Smooth muscle cell (in vitro differentiated cells): ENCODE measurements at regions not wholly inside any gene's neighbourhood (a gene's known extent, or its start where the extent isn't known, plus 50 kb on each side); places are given as distances from the start of the nearest gene placed in this dataset.

Experiments
- DNase-seq: peaks from one replicate; lab custom pipeline; 2025; ENCODE audit not compliant: unreplicated experiment; lab: John Stamatoyannopoulos, UW
- H2AFZ ChIP-seq: fragments of 200-600 bp; sonication (generic); 2 replicates; pipeline ENCODE4 v1.6.0; 2016; ENCODE audit warnings: antibody characterized with exemption, low read depth, mild to moderate bottlenecking
- H3F3A ChIP-seq: fragments of 200-600 bp; sonication (generic); 2 replicates; pipeline ENCODE4 v1.6.0; 2017; ENCODE audit warnings: antibody characterized with exemption, low read depth
- H3K27ac ChIP-seq: fragments of 200-600 bp; sonication (generic); 2 replicates; pipeline ENCODE4 v1.5.1; 2016; ENCODE audit warnings: low read depth, mild to moderate bottlenecking
- H3K27me3 ChIP-seq: fragments of 200-600 bp; sonication (generic); 2 replicates; pipeline ENCODE4 v1.6.1; 2016; ENCODE audit warnings: low read depth, mild to moderate bottlenecking
- H3K36me3 ChIP-seq: fragments of 200-600 bp; sonication (generic); 2 replicates; pipeline ENCODE4 v1.5.1; 2016; ENCODE audit warnings: low read depth
- H3K4me1 ChIP-seq: fragments of 200-600 bp; sonication (generic); 2 replicates; pipeline ENCODE4 v1.5.1; 2016; ENCODE audit warnings: low read depth
- H3K4me2 ChIP-seq: fragments of 200-600 bp; sonication (generic); 2 replicates; pipeline ENCODE4 v1.6.0; 2016; ENCODE audit warnings: mild to moderate bottlenecking
- H3K4me3 ChIP-seq: fragments of 200-600 bp; sonication (generic); 2 replicates; pipeline ENCODE4 v1.5.1; 2016; ENCODE audit warnings: mild to moderate bottlenecking
- H3K79me2 ChIP-seq: fragments of 200-600 bp; sonication (generic); 2 replicates; pipeline ENCODE4 v1.6.0; 2016; ENCODE audit warnings: low read depth, mild to moderate bottlenecking
- H3K9ac ChIP-seq: fragments of 200-600 bp; sonication (generic); 2 replicates; pipeline ENCODE4 v1.6.0; 2016; ENCODE audit warnings: low read depth
- H3K9me3 ChIP-seq: fragments of 200-600 bp; sonication (generic); replicated peaks from 2 replicates; pipeline ENCODE4 v1.5.1; 2016; ENCODE audit warnings: low read depth
- H4K20me1 ChIP-seq: fragments of 200-600 bp; sonication (generic); 2 replicates; pipeline ENCODE4 v1.6.0; 2016; ENCODE audit warnings: low read depth
- CTCF ChIP-seq: fragments of 200-600 bp; sonication (generic); IDR thresholded peaks from 2 replicates; pipeline ENCODE4 v1.5.1; 2017; ENCODE audit warnings: borderline replicate concordance, mild to moderate bottlenecking, antibody characterized with exemption; ENCODE audit not compliant: insufficient read depth, poor library complexity, severe bottlenecking
- WGBS: methylation state at CpG from one replicate; pipeline ENCODE4 v1.1.7; 2016; ENCODE audit warnings: low lambda C conversion rate; 5-methylcytosine and 5-hydroxymethylcytosine counted together

- H3K9ac ChIP-seq, result no peak overlapping the region
- no peak for TF ChIP-seq CTCF
- no peaks in the 10 kb centered on the region for H3K9me3 ChIP-seq
- H3K4me3 ChIP-seq, result no peak overlapping the region
- no peaks in the 10 kb centered on the region for H3K79me2 ChIP-seq
- H4K20me1 ChIP-seq, result no peaks in the 10 kb centered on the region
- no peak for DNase-seq
- no peak overlapping the region for H2AFZ ChIP-seq
- WGBS, result 82% methylated on average over 1 of the region's 1 CpG
- no peaks in the 10 kb centered on the region for H3K36me3 ChIP-seq
- H3F3A ChIP-seq, result no peaks in the 10 kb centered on the region
- no peak overlapping the region for H3K27ac ChIP-seq
- no peaks in the 10 kb centered on the region for H3K27me3 ChIP-seq
- H3K4me1 ChIP-seq, result no peaks in the 10 kb centered on the region
- no peak overlapping the region for H3K4me2 ChIP-seq
Observed at GRCh38 chr1:82634266-82634665, 833.5 kb downstream of the ADGRL2 start.

- no peak overlapping the region for H2AFZ ChIP-seq
- peak overlapping the region; percentile 2 for H3K4me2 ChIP-seq
- H3K4me1 ChIP-seq, result no peaks in the 10 kb centered on the region
- H3K36me3 ChIP-seq, result no peaks in the 10 kb centered on the region
- no peak overlapping the region for H3K4me3 ChIP-seq
- peak overlapping the region; percentile 51 for H3K27ac ChIP-seq
- no peaks in the 10 kb centered on the region for H3K79me2 ChIP-seq
- H4K20me1 ChIP-seq, result no peaks in the 10 kb centered on the region
- H3F3A ChIP-seq, result no peaks in the 10 kb centered on the region
- no peak overlapping the region for H3K9ac ChIP-seq
- WGBS, result 87% methylated on average over 1 of the region's 1 CpG
- no peak for TF ChIP-seq CTCF
- H3K27me3 ChIP-seq, result no peaks in the 10 kb centered on the region
- no peak for DNase-seq
- H3K9me3 ChIP-seq, result no peaks in the 10 kb centered on the region
Observed at GRCh38 chr1:82632155-82632554, 831.4 kb downstream of the ADGRL2 start.

- DNase-seq, result no peak
- H3K9ac ChIP-seq, result no peak overlapping the region
- H3K27me3 ChIP-seq, result no peaks in the 10 kb centered on the region
- no peak overlapping the region for H3K4me3 ChIP-seq
- WGBS, result 86% methylated on average over 2 of the region's 2 CpGs
- no peaks in the 10 kb centered on the region for H3K79me2 ChIP-seq
- no peaks in the 10 kb centered on the region for H3K9me3 ChIP-seq
- no peaks in the 10 kb centered on the region for H4K20me1 ChIP-seq
- no peaks in the 10 kb centered on the region for H3K36me3 ChIP-seq
- no peaks in the 10 kb centered on the region for H3F3A ChIP-seq
- no peaks in the 10 kb centered on the region for H3K4me1 ChIP-seq
- H2AFZ ChIP-seq, result no peak overlapping the region
- no peak overlapping the region for H3K4me2 ChIP-seq
- no peak overlapping the region for H3K27ac ChIP-seq
- TF ChIP-seq CTCF, result no peak
Observed at GRCh38 chr1:82628887-82629286, 828.2 kb downstream of the ADGRL2 start.

GRCh38 chr1:82625537-82625936, 824.8 kb downstream of the ADGRL2 start:
- Histone ChIP-seq H4K20me1 (no peaks in the 10 kb centered on the region), H3K79me2 (no peaks in the 10 kb centered on the region), H3K9me3 (no peaks in the 10 kb centered on the region), H3K4me1 (peaks cover 3% of the 10 kb centered on the region), H2AFZ (no peak overlapping the region), H3K4me3 (no peak overlapping the region), H3K27me3 (no peaks in the 10 kb centered on the region), H3K9ac (no peak overlapping the region), H3K4me2 (no peak overlapping the region), H3K36me3 (no peaks in the 10 kb centered on the region), H3K27ac (no peak overlapping the region), H3F3A (no peaks in the 10 kb centered on the region)
- WGBS, result 86% methylated on average over 1 of the region's 1 CpG
- no peak for DNase-seq
- no peak for TF ChIP-seq CTCF
